Neural progenitor cell (in vitro differentiated cells): ENCODE measurements at regions not wholly inside any gene's neighbourhood (a gene's known extent, or its start where the extent isn't known, plus 50 kb on each side); places are given as distances from the start of the nearest gene placed in this dataset.

Experiments
- EZH2phosphoT487 ChIP-seq: fragments of 200-600 bp; sonication (generic); IDR thresholded peaks from 2 replicates; pipeline ENCODE4 v1.6.1; 2017; ENCODE audit warnings: antibody characterized with exemption
- TF ChIP-seq, protein P1 (sequence below): fragments of 200-600 bp; sonication (generic); IDR thresholded peaks from 2 replicates; pipeline ENCODE4 v1.5.1; 2017; ENCODE audit warnings: antibody characterized with exemption, mild to moderate bottlenecking

DNA sequence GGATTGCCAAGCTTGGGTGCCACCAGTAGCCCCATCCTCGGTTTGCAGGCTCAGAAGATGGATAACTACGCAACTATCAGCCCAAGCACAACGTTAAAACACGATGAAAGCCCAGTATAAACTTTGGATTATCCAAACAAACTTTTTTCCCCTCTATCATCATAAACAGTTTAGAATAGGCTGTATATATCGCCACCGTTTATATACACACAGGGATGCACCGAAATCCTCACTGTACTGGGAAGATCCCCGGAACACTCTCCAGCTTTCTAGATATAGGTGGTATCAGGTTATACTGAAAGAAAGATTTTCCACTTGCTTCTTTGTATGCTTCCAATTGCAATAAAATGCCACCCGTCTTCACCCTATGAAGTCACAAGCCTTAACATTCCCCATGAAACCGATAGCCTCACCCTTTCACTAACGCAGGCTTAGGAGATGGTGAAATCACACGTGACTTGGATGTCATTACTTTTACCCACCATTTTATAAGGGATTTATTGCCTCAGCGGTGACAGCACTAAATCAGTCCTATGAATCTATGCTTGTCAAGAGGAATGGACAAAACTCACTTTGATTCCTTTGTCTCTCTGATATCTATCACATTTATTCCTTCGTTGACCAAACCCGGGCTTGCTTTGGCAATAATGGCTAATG is 207.6 kb upstream of the FOXN3 start:
- TF ChIP-seq, protein P1, sequence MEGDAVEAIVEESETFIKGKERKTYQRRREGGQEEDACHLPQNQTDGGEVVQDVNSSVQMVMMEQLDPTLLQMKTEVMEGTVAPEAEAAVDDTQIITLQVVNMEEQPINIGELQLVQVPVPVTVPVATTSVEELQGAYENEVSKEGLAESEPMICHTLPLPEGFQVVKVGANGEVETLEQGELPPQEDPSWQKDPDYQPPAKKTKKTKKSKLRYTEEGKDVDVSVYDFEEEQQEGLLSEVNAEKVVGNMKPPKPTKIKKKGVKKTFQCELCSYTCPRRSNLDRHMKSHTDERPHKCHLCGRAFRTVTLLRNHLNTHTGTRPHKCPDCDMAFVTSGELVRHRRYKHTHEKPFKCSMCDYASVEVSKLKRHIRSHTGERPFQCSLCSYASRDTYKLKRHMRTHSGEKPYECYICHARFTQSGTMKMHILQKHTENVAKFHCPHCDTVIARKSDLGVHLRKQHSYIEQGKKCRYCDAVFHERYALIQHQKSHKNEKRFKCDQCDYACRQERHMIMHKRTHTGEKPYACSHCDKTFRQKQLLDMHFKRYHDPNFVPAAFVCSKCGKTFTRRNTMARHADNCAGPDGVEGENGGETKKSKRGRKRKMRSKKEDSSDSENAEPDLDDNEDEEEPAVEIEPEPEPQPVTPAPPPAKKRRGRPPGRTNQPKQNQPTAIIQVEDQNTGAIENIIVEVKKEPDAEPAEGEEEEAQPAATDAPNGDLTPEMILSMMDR = no peak
- no peak for TF ChIP-seq EZH2phosphoT487
